ENCODE measurements at regions not wholly inside any gene's neighbourhood (a gene's known extent, or its start where the extent isn't known, plus 50 kb on each side); places are given as distances from the start of the nearest gene placed in this dataset.

- Histone ChIP-seq H3K27me3 (ENCODE audit: control insufficient read depth in 2 of 2, insufficient read depth in 2 of 2, low read length in 2 of 2) (no peaks in the 10 kb centered on the region), H3K9ac (ENCODE audit: insufficient read depth in 1 of 2, low read depth in 2 of 2, low read length in 2 of 2) (no peak overlapping the region), H3K4me3 (no peak overlapping the region), H3K4me2 (ENCODE audit: insufficient read depth, low read length) (no peak overlapping the region), H3K36me3 (ENCODE audit: control insufficient read depth, insufficient read depth, low read length) (no peaks in the 10 kb centered on the region), H3K9me3 (replicated peaks; ENCODE audit: control insufficient read depth, insufficient read depth, low read depth, low read length) (no peaks in the 10 kb centered on the region), H2AFZ (ENCODE audit: low read depth, low read length) (no peak overlapping the region), H3K27ac (ENCODE audit: extremely low read depth, low read depth, low read length) (no peak overlapping the region), H3K9me1 (ENCODE audit: control insufficient read depth, insufficient read depth, low read length) (no peaks in the 10 kb centered on the region), H3K4me1 (replicated peaks in 1 of 2; ENCODE audit: control insufficient read depth in 2 of 2, insufficient read depth in 2 of 2, low read length in 2 of 2) (no peaks in the 10 kb centered on the region; a peak in 1 of 5 replicates), H3K79me2 (ENCODE audit: control insufficient read depth, insufficient read depth, low read length) (no peaks in the 10 kb centered on the region), H4K20me1 (replicated peaks; ENCODE audit: control insufficient read depth, insufficient read depth, low read length) (no peaks in the 10 kb centered on the region)
- no TSS peak for BruUV-seq (replicated peaks)
- TF ChIP-seq PURB (CRISPR knock-in tag; IDR thresholded peaks at IDR 0.05; ENCODE audit: low read depth) (no peak), ZC3H8 (IDR thresholded peaks at IDR 0.05) (no peak), TGIF2 (CRISPR knock-in tag; IDR thresholded peaks at IDR 0.05) (no peak), ZNF696 (CRISPR knock-in tag; conservative IDR thresholded peaks at IDR 0.05) (no peak), KHSRP (IDR thresholded peaks at IDR 0.05) (no peak), PRPF4 (IDR thresholded peaks at IDR 0.05; ENCODE audit: insufficient read depth, low read depth, low read length, poor library complexity, severe bottlenecking) (no peak), ZFPM2 (CRISPR knock-in tag; IDR thresholded peaks at IDR 0.05) (no peak), HCFC1 (IDR thresholded peaks at IDR 0.05; ENCODE audit: low read depth, low read length) (no peak), PRMT5 (CRISPR knock-in tag; IDR thresholded peaks at IDR 0.05) (no peak), RBM15 (IDR thresholded peaks at IDR 0.05; ENCODE audit: insufficient read depth, low read length) (no peak), ZNF134 (CRISPR knock-in tag; conservative IDR thresholded peaks at IDR 0.05) (no peak), CGGBP1 (CRISPR knock-in tag; IDR thresholded peaks at IDR 0.05) (no peak), ZNF24 (IDR thresholded peaks at IDR 0.05) (no peak), EZH2 (IDR thresholded peaks at IDR 0.05; ENCODE audit: borderline replicate concordance, low read depth, low read length) (no peak), KDM4B (IDR thresholded peaks at IDR 0.05; ENCODE audit: borderline replicate concordance in 2 of 2, low read depth in 1 of 2) (no peak), CBFB (CRISPR knock-in tag; IDR thresholded peaks at IDR 0.05) (no peak), ZNF512 (tag; IDR thresholded peaks at IDR 0.05) (no peak), KLF10 (CRISPR knock-in tag; IDR thresholded peaks at IDR 0.05) (no peak), SIN3A (IDR thresholded peaks at IDR 0.05; ENCODE audit: borderline replicate concordance in 2 of 2, control insufficient read depth in 1 of 2, low read depth in 2 of 2, low read length in 2 of 2) (no peak)
- ATAC-seq = no peak
- ChIA-PET CTCF (ENCODE audit: low intra/inter-chr PET ratio) (no interaction called here), POLR2A (no interaction called here)
- in situ Hi-C loops (cut with MboI) = no loop called here
- intact Hi-C loops (cut with micrococcal nuclease) = no loop called here
- FAIRE-seq = no peak
- 2% methylated on average over 4 of the region's 4 CpGs for WGBS (ENCODE audit: insufficient coverage, low coverage, missing lambda C conversion rate)
- no peak for DNase-seq (ENCODE audit: extremely low read depth in 1 of 4, low spot score in 3 of 4)
These were observed 172.9 kb upstream of the IL12B start for GRCh38 chr5:159503236-159503635.
